ENCODE measurements at regions not wholly inside any gene's neighbourhood (a gene's known extent, or its start where the extent isn't known, plus 50 kb on each side); places are given as distances from the start of the nearest gene placed in this dataset.

DNA sequence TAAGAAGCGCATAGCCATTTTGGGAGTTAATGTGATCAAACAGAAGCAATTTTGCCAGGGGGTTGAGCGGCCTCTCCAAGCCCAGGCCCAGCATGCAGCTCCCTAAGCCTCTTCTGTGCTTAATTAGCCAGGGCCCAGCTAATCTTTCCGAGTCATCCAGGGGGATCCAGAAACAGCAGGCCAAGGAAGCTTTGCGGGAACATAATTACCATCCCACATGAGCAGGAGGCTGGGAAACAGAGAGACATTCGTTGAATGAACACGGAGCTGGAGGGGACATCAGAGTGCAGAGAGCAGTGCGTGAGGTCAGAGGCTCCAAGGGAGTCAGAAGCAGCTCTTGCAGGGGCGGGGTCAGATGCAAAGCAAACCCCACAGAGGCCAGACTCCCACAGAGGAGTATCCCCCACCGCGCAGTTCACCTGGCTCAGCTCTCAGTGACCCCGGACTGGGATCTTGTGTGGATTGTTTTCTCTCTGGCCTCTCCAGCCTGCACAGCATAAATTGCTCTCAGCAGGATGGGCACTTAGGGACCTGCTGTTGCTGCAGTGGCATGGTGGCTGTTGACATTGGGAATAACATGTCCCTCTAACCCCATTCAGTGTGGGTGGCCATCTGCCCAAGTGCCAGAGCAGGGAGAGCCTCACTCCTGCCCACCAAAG is 657.4 kb downstream of the AJAP1 start:
- Histone ChIP-seq H3K4me2 (ENCODE audit: extremely low read depth, insufficient read depth, low read length) (no peak overlapping the region), H3K36me3 (ENCODE audit: control insufficient read depth, insufficient read depth, low read length) (no peaks in the 10 kb centered on the region), H2AFZ (ENCODE audit: low read length) (no peak overlapping the region), H3K27me3 (ENCODE audit: control insufficient read depth, insufficient read depth, low read length) (no peaks in the 10 kb centered on the region), H4K20me1 (ENCODE audit: control insufficient read depth, extremely low read depth, insufficient read depth, low read length) (no peaks in the 10 kb centered on the region), H3K9me3 (ENCODE audit: control insufficient read depth, insufficient read depth, low read depth, low read length) (no peaks in the 10 kb centered on the region), H3K79me2 (ENCODE audit: control insufficient read depth, insufficient read depth, low read length) (no peaks in the 10 kb centered on the region), H3K4me1 (ENCODE audit: control insufficient read depth, extremely low read depth, insufficient read depth, low read length) (no peaks in the 10 kb centered on the region), H3K27ac (ENCODE audit: insufficient read depth, low read length) (no peak overlapping the region), H3K4me3 (replicated peaks in 1 of 4; ENCODE audit: control extremely low read depth in 1 of 4, insufficient read depth in 1 of 4, low read depth in 3 of 4, low read length in 4 of 4) (no peak overlapping the region), H3K9ac (ENCODE audit: insufficient read depth, low read length) (no peak overlapping the region)
- no peak for DNase-seq (ENCODE audit: low read depth in 2 of 2)
- TF ChIP-seq, protein P1, sequence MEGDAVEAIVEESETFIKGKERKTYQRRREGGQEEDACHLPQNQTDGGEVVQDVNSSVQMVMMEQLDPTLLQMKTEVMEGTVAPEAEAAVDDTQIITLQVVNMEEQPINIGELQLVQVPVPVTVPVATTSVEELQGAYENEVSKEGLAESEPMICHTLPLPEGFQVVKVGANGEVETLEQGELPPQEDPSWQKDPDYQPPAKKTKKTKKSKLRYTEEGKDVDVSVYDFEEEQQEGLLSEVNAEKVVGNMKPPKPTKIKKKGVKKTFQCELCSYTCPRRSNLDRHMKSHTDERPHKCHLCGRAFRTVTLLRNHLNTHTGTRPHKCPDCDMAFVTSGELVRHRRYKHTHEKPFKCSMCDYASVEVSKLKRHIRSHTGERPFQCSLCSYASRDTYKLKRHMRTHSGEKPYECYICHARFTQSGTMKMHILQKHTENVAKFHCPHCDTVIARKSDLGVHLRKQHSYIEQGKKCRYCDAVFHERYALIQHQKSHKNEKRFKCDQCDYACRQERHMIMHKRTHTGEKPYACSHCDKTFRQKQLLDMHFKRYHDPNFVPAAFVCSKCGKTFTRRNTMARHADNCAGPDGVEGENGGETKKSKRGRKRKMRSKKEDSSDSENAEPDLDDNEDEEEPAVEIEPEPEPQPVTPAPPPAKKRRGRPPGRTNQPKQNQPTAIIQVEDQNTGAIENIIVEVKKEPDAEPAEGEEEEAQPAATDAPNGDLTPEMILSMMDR (conservative IDR thresholded peaks at IDR 0.05 in 1 of 2, IDR thresholded peaks at IDR 0.05 in 1 of 2; ENCODE audit: low read depth in 1 of 2, low read length in 2 of 2), result no peak
- TF ChIP-seq EZH2 (IDR thresholded peaks at IDR 0.05; ENCODE audit: low read length, missing control alignments), result no peak

DNA sequence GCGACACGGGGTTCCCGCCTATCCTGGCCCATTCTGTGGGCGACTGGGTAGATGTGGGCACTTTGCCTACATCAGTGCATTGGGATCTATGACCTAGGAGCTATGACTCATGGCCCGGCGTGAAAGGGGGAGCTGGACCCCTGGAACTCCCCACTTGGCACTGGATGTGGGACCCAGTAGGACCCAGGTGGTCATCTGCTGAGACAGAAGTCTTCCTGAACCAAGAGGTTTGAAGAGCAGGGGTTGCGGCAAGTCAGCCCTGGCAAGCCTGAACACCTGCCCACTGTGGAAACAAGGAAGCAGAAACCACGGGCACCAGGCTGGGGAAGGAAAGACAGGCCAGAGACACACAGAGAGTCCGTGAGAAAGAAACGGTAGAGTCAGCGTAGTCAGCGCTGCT is 656.7 kb downstream of the AJAP1 start:
- Histone ChIP-seq H3K27me3 (ENCODE audit: control insufficient read depth, insufficient read depth, low read length) (no peaks in the 10 kb centered on the region), H4K20me1 (ENCODE audit: control insufficient read depth, extremely low read depth, insufficient read depth, low read length) (no peaks in the 10 kb centered on the region), H3K9ac (ENCODE audit: insufficient read depth, low read length) (no peak overlapping the region), H3K4me2 (ENCODE audit: extremely low read depth, insufficient read depth, low read length) (no peak overlapping the region), H3K79me2 (ENCODE audit: control insufficient read depth, insufficient read depth, low read length) (no peaks in the 10 kb centered on the region), H3K4me3 (replicated peaks in 1 of 4; ENCODE audit: control extremely low read depth in 1 of 4, insufficient read depth in 1 of 4, low read depth in 3 of 4, low read length in 4 of 4) (no peak overlapping the region), H2AFZ (ENCODE audit: low read length) (no peak overlapping the region), H3K9me3 (ENCODE audit: control insufficient read depth, insufficient read depth, low read depth, low read length) (no peaks in the 10 kb centered on the region), H3K4me1 (ENCODE audit: control insufficient read depth, extremely low read depth, insufficient read depth, low read length) (no peaks in the 10 kb centered on the region), H3K27ac (ENCODE audit: insufficient read depth, low read length) (no peak overlapping the region), H3K36me3 (ENCODE audit: control insufficient read depth, insufficient read depth, low read length) (no peaks in the 10 kb centered on the region)
- no peak for DNase-seq (ENCODE audit: low read depth in 2 of 2)
- TF ChIP-seq, protein P1 (conservative IDR thresholded peaks at IDR 0.05 in 1 of 2, IDR thresholded peaks at IDR 0.05 in 1 of 2; ENCODE audit: low read depth in 1 of 2, low read length in 2 of 2), result no peak
- TF ChIP-seq EZH2 (IDR thresholded peaks at IDR 0.05; ENCODE audit: low read length, missing control alignments), result no peak

- H3K79me2 ChIP-seq (ENCODE audit: control insufficient read depth, insufficient read depth, low read length), result no peaks in the 10 kb centered on the region
- no peak overlapping the region for H3K9ac ChIP-seq (ENCODE audit: insufficient read depth, low read length)
- TF ChIP-seq, protein P1 (conservative IDR thresholded peaks at IDR 0.05 in 1 of 2, IDR thresholded peaks at IDR 0.05 in 1 of 2; ENCODE audit: low read depth in 1 of 2, low read length in 2 of 2), result no peak
- no peak for TF ChIP-seq EZH2 (IDR thresholded peaks at IDR 0.05; ENCODE audit: low read length, missing control alignments)
- no peaks in the 10 kb centered on the region for H3K27me3 ChIP-seq (ENCODE audit: control insufficient read depth, insufficient read depth, low read length)
- H3K4me3 ChIP-seq (replicated peaks in 1 of 4; ENCODE audit: control extremely low read depth in 1 of 4, insufficient read depth in 1 of 4, low read depth in 3 of 4, low read length in 4 of 4), result no peak overlapping the region
- no peak for DNase-seq (ENCODE audit: low read depth in 2 of 2)
- H4K20me1 ChIP-seq (ENCODE audit: control insufficient read depth, extremely low read depth, insufficient read depth, low read length), result no peaks in the 10 kb centered on the region
- no peak overlapping the region for H2AFZ ChIP-seq (ENCODE audit: low read length)
- H3K4me2 ChIP-seq (ENCODE audit: extremely low read depth, insufficient read depth, low read length), result no peak overlapping the region
- H3K27ac ChIP-seq (ENCODE audit: insufficient read depth, low read length), result no peak overlapping the region
- H3K36me3 ChIP-seq (ENCODE audit: control insufficient read depth, insufficient read depth, low read length), result no peaks in the 10 kb centered on the region
- no peaks in the 10 kb centered on the region for H3K4me1 ChIP-seq (ENCODE audit: control insufficient read depth, extremely low read depth, insufficient read depth, low read length)
- no peaks in the 10 kb centered on the region for H3K9me3 ChIP-seq (ENCODE audit: control insufficient read depth, insufficient read depth, low read depth, low read length)
Observed at GRCh38 chr1:5308249-5308648, 653.8 kb downstream of the AJAP1 start.

Data from fibroblast of lung (primary cell).